ENCODE measurements at regions not wholly inside any gene's neighbourhood (a gene's known extent, or its start where the extent isn't known, plus 50 kb on each side); places are given as distances from the start of the nearest gene placed in this dataset.
A peak's percentile ranks its signal among the peaks of the same experiment; 100 is the strongest.
"Not testable (repeated sequence)": the region's sequence is repeated elsewhere in the genome, so short reads cannot be mapped to it uniquely, and the experiment has no call there.

GRCh38 chr2:105478670-105479069 is 79.8 kb upstream of the FHL2 start:
- no peak overlapping the region for H3K4me3 Mint-ChIP-seq

GRCh38 chr2:105477050-105477620 is 78.3 kb upstream of the FHL2 start:
- H3K36me3 Mint-ChIP-seq; H3K36me3 ChIP-seq (ENCODE audit: insufficient read depth, low read length); DNase-seq; POLR2A ChIA-PET (ENCODE audit: partially characterized antibody); CTCF ChIA-PET (ENCODE audit: partially characterized antibody); H3K4me1 ChIP-seq (ENCODE audit: insufficient read depth, low read length); H3K4me3 ChIP-seq (ENCODE audit: low read length in 2 of 2); H3K4me3 Mint-ChIP-seq; H3K9me3 ChIP-seq (ENCODE audit: control insufficient read depth in 1 of 2, low read length in 2 of 2); H3K9me3 Mint-ChIP-seq; intact Hi-C loops (cut with micrococcal nuclease); H3K4me1 Mint-ChIP-seq; H3K27me3 ChIP-seq (ENCODE audit: insufficient read depth, low read length); H3K27ac ChIP-seq (ENCODE audit: low read depth, low read length); H3K27ac Mint-ChIP-seq: not testable (repeated sequence)
- peaks cover 4 to 16% of the 10 kb centered on the region in 2 donors for H3K27me3 Mint-ChIP-seq

More at GRCh38 chr2:105478670-105479069, 79.8 kb upstream of the FHL2 start:
- POLR2A ChIA-PET (ENCODE audit: partially characterized antibody): no interaction called here
- no peaks in the 10 kb centered on the region for H3K4me1 Mint-ChIP-seq
- no peak overlapping the region for H3K4me3 ChIP-seq (ENCODE audit: low read length in 2 of 2)
- H3K4me1 ChIP-seq (ENCODE audit: insufficient read depth, low read length): no peaks in the 10 kb centered on the region
- H3K27me3 Mint-ChIP-seq: peaks cover 4 to 16% of the 10 kb centered on the region in 2 donors
- no peak overlapping the region for H3K27ac Mint-ChIP-seq
- H3K36me3 ChIP-seq (ENCODE audit: insufficient read depth, low read length): no peaks in the 10 kb centered on the region
- peaks cover 0 to 3% of the 10 kb centered on the region in 2 donors for H3K36me3 Mint-ChIP-seq
- DNase-seq: no peak
- CTCF ChIA-PET (ENCODE audit: partially characterized antibody): no interaction called here
- H3K27me3 ChIP-seq (ENCODE audit: insufficient read depth, low read length): no peaks in the 10 kb centered on the region
- intact Hi-C loops (cut with micrococcal nuclease): no loop called here
- no peaks in the 10 kb centered on the region for H3K9me3 ChIP-seq (ENCODE audit: control insufficient read depth in 1 of 2, low read length in 2 of 2)
- no peak overlapping the region for H3K27ac ChIP-seq (ENCODE audit: low read depth, low read length)
- peaks cover 0 to 3% (median 0%) of the 10 kb centered on the region in 8 donors for H3K9me3 Mint-ChIP-seq

GRCh38 chr2:105473011-105473410 is 74.2 kb upstream of the FHL2 start:
- Histone ChIP-seq H3K36me3 (ENCODE audit: insufficient read depth, low read length) (no peaks in the 10 kb centered on the region), H3K4me3 (ENCODE audit: low read length in 2 of 2) (no peak overlapping the region), H3K27ac (ENCODE audit: low read depth, low read length) (no peak overlapping the region), H3K4me1 (ENCODE audit: insufficient read depth, low read length) (no peaks in the 10 kb centered on the region), H3K9me3 (ENCODE audit: control insufficient read depth in 1 of 2, low read length in 2 of 2) (no peaks in the 10 kb centered on the region), H3K27me3 (ENCODE audit: insufficient read depth, low read length) (no peaks in the 10 kb centered on the region)
- H3K36me3 Mint-ChIP-seq: no peaks in the 10 kb centered on the region
- no peak for DNase-seq
- POLR2A ChIA-PET (ENCODE audit: partially characterized antibody): no interaction called here
- peaks cover 3 to 6% (median 4%) of the 10 kb centered on the region in 4 donors for H3K4me1 Mint-ChIP-seq
- CTCF ChIA-PET (ENCODE audit: partially characterized antibody): no interaction called here
- peaks cover 0 to 3% (median 0%) of the 10 kb centered on the region in 8 donors for H3K9me3 Mint-ChIP-seq
- H3K27ac Mint-ChIP-seq: no peak overlapping the region
- peaks cover 0 to 9% of the 10 kb centered on the region in 2 donors for H3K27me3 Mint-ChIP-seq
- intact Hi-C loops (cut with micrococcal nuclease): no loop called here
- no peak overlapping the region for H3K4me3 Mint-ChIP-seq

GRCh38 chr2:105470979-105471378 is 72.1 kb upstream of the FHL2 start:
- DNase-seq: no peak
- H3K27ac Mint-ChIP-seq: no peak overlapping the region
- no peak overlapping the region for H3K4me3 Mint-ChIP-seq
- intact Hi-C loops (cut with micrococcal nuclease): no loop called here
- CTCF ChIA-PET (ENCODE audit: partially characterized antibody): no interaction called here
- peaks cover 3 to 12% (median 6%) of the 10 kb centered on the region in 4 donors for H3K4me1 Mint-ChIP-seq
- no peak overlapping the region for H3K27ac ChIP-seq (ENCODE audit: low read depth, low read length)
- H3K9me3 Mint-ChIP-seq: peaks cover 0 to 3% (median 0%) of the 10 kb centered on the region in 8 donors
- peaks cover 4 to 21% of the 10 kb centered on the region in 2 donors for H3K27me3 Mint-ChIP-seq
- H3K36me3 ChIP-seq (ENCODE audit: insufficient read depth, low read length): no peaks in the 10 kb centered on the region
- no peaks in the 10 kb centered on the region for H3K4me1 ChIP-seq (ENCODE audit: insufficient read depth, low read length)
- H3K36me3 Mint-ChIP-seq: no peaks in the 10 kb centered on the region
- POLR2A ChIA-PET (ENCODE audit: partially characterized antibody): no interaction called here
- H3K9me3 ChIP-seq (ENCODE audit: control insufficient read depth in 1 of 2, low read length in 2 of 2): no peaks in the 10 kb centered on the region
- H3K27me3 ChIP-seq (ENCODE audit: insufficient read depth, low read length): no peaks in the 10 kb centered on the region
- H3K4me3 ChIP-seq (ENCODE audit: low read length in 2 of 2): no peak overlapping the region

- H3K36me3 ChIP-seq (ENCODE audit: insufficient read depth, low read length): no peaks in the 10 kb centered on the region
- Mint-ChIP-seq H3K27ac (no peak overlapping the region), H3K4me3 (no peak overlapping the region), H3K4me1 (peaks cover 3 to 12% (median 6%) of the 10 kb centered on the region in 4 donors), H3K36me3 (no peaks in the 10 kb centered on the region), H3K27me3 (peaks cover 4 to 23% of the 10 kb centered on the region in 2 donors), H3K9me3 (peaks cover 0 to 3% (median 0%) of the 10 kb centered on the region in 8 donors)
- intact Hi-C loops (cut with micrococcal nuclease): no loop called here
- H3K4me3 ChIP-seq (ENCODE audit: low read length in 2 of 2): no peak overlapping the region
- no peak overlapping the region for H3K27ac ChIP-seq (ENCODE audit: low read depth, low read length)
- no peaks in the 10 kb centered on the region for H3K9me3 ChIP-seq (ENCODE audit: control insufficient read depth in 1 of 2, low read length in 2 of 2)
- no peaks in the 10 kb centered on the region for H3K27me3 ChIP-seq (ENCODE audit: insufficient read depth, low read length)
- POLR2A ChIA-PET (ENCODE audit: partially characterized antibody): no interaction called here
- no peak for DNase-seq
- CTCF ChIA-PET (ENCODE audit: partially characterized antibody): no interaction called here
- no peaks in the 10 kb centered on the region for H3K4me1 ChIP-seq (ENCODE audit: insufficient read depth, low read length)
Observed at GRCh38 chr2:105469781-105470180, 70.9 kb upstream of the FHL2 start.

- Mint-ChIP-seq H3K27me3 (peaks cover 4 to 20% of the 10 kb centered on the region in 2 donors), H3K4me3 (peak overlapping the region in 5 of 8 donors; percentile 4 to 68 (median 27)), H3K9me3 (peaks cover 0 to 1% (median 0%) of the 10 kb centered on the region in 8 donors), H3K27ac (peak overlapping the region in 2 of 7 donors; percentile 9 to 50), H3K4me1 (peaks cover 3 to 12% (median 6%) of the 10 kb centered on the region in 4 donors), H3K36me3 (no peaks in the 10 kb centered on the region)
- H3K36me3 ChIP-seq (ENCODE audit: insufficient read depth, low read length): no peaks in the 10 kb centered on the region
- no peak overlapping the region for H3K4me3 ChIP-seq (ENCODE audit: low read length in 2 of 2)
- intact Hi-C loops (cut with micrococcal nuclease): no loop called here
- H3K4me1 ChIP-seq (ENCODE audit: insufficient read depth, low read length): no peaks in the 10 kb centered on the region
- POLR2A ChIA-PET (ENCODE audit: partially characterized antibody): no interaction called here
- H3K27ac ChIP-seq (ENCODE audit: low read depth, low read length): no peak overlapping the region
- CTCF ChIA-PET (ENCODE audit: partially characterized antibody): no interaction called here
- DNase-seq: no peak
- no peaks in the 10 kb centered on the region for H3K27me3 ChIP-seq (ENCODE audit: insufficient read depth, low read length)
- H3K9me3 ChIP-seq (ENCODE audit: control insufficient read depth in 1 of 2, low read length in 2 of 2): no peaks in the 10 kb centered on the region
Observed at GRCh38 chr2:105468582-105469042, 69.8 kb upstream of the FHL2 start.

GRCh38 chr2:105464325-105464724 is 65.5 kb upstream of the FHL2 start:
- Mint-ChIP-seq H3K36me3 (no peaks in the 10 kb centered on the region), H3K27me3 (peaks cover 7 to 20% of the 10 kb centered on the region in 2 donors), H3K4me1 (peaks cover 3 to 12% (median 6%) of the 10 kb centered on the region in 4 donors), H3K4me3 (no peak overlapping the region), H3K9me3 (peaks cover 0 to 1% (median 0%) of the 10 kb centered on the region in 8 donors), H3K27ac (no peak overlapping the region)
- intact Hi-C loops (cut with micrococcal nuclease): no loop called here
- Histone ChIP-seq H3K36me3 (ENCODE audit: insufficient read depth, low read length) (no peaks in the 10 kb centered on the region), H3K27ac (ENCODE audit: low read depth, low read length) (no peak overlapping the region), H3K27me3 (ENCODE audit: insufficient read depth, low read length) (no peaks in the 10 kb centered on the region), H3K4me1 (ENCODE audit: insufficient read depth, low read length) (no peaks in the 10 kb centered on the region), H3K9me3 (ENCODE audit: control insufficient read depth in 1 of 2, low read length in 2 of 2) (no peaks in the 10 kb centered on the region), H3K4me3 (ENCODE audit: low read length in 2 of 2) (no peak overlapping the region)
- ChIA-PET POLR2A (ENCODE audit: partially characterized antibody) (no interaction called here), CTCF (ENCODE audit: partially characterized antibody) (no interaction called here)
- DNase-seq: no peak

All from CD4-positive, alpha-beta memory T cell (primary cell).